GM10266 (cell line): ENCODE measurements at regions not wholly inside any gene's neighbourhood (a gene's known extent, or its start where the extent isn't known, plus 50 kb on each side); places are given as distances from the start of the nearest gene placed in this dataset.
"Not testable (repeated sequence)": the region's sequence is repeated elsewhere in the genome, so short reads cannot be mapped to it uniquely, and the experiment has no call there.

Source experiments
- DNase-seq: peaks from one replicate; pipeline ENCODE4 v3.0.0; 2012; ENCODE audit errors: extremely low spot score
- CTCF ChIP-seq: IDR thresholded peaks from 2 replicates; pipeline ENCODE4 v1.5.1; 2012; ENCODE audit warnings: mild to moderate bottlenecking, low read depth; ENCODE audit not compliant: control insufficient read depth, insufficient read depth; ENCODE audit errors: missing control alignments

GRCh38 chr6:114659513-114659912, 316.7 kb upstream of the HS3ST5 start:
- no peak for TF ChIP-seq CTCF
- no peak for DNase-seq

- TF ChIP-seq CTCF = no peak
- no peak for DNase-seq
Measured at GRCh38 chr6:114651611-114652010, 308.8 kb upstream of the HS3ST5 start.

- TF ChIP-seq CTCF = no peak
- DNase-seq = no peak
Measured at GRCh38 chr6:114650891-114651290, 308.1 kb upstream of the HS3ST5 start.

GRCh38 chr6:114649298-114649697, 306.5 kb upstream of the HS3ST5 start:
- no peak for DNase-seq
- TF ChIP-seq CTCF = no peak

- no peak for DNase-seq
- TF ChIP-seq CTCF = no peak
Measured at GRCh38 chr6:114648847-114649246, 306.0 kb upstream of the HS3ST5 start.

- no peak for DNase-seq
- no peak for TF ChIP-seq CTCF
Measured at GRCh38 chr6:114638341-114638740, 295.5 kb upstream of the HS3ST5 start.

- TF ChIP-seq CTCF = no peak
- DNase-seq = no peak
Measured at GRCh38 chr6:114634016-114634415, 291.2 kb upstream of the HS3ST5 start.

- DNase-seq = not testable (repeated sequence)
Measured at GRCh38 chr6:114626226-114626625, 283.4 kb upstream of the HS3ST5 start.
